Thoracic aorta (tissue), 2 donors: ENCODE measurements at regions not wholly inside any gene's neighbourhood (a gene's known extent, or its start where the extent isn't known, plus 50 kb on each side); places are given as distances from the start of the nearest gene placed in this dataset.

ENCODE experiments used
- ATAC-seq: fragments of 150-250 bp; one replicate; pipeline ENCODE4 v1.8.0; 2017; ENCODE audit warnings: low read depth; ENCODE audit not compliant: insufficient number of reproducible peaks, low FRiP score
- DNase-seq: peaks from one replicate; pipeline ENCODE4 v3.0.0-alpha.2; 2020; ENCODE audit warnings: low spot score
- H3K27ac ChIP-seq, 2 donors: fragments of 200-600 bp; sonication (generic); 1 replicate in 1 of 2; 2 replicates in 1 of 2; pipeline ENCODE4 v1.5.1; 2016; ENCODE audit warnings: mild to moderate bottlenecking in 2 of 2, moderate library complexity in 2 of 2
- H3K27me3 ChIP-seq: fragments of 200-600 bp; sonication (generic); replicated peaks from 2 replicates; pipeline ENCODE4 v1.6.0; 2016; ENCODE audit warnings: mild to moderate bottlenecking; ENCODE audit not compliant: insufficient read depth
- H3K36me3 ChIP-seq: fragments of 200-600 bp; sonication (generic); one replicate; pipeline ENCODE4 v1.5.1; 2016
- H3K4me1 ChIP-seq, 2 donors: fragments of 200-600 bp; sonication (generic); 1 replicate in 1 of 2; 2 replicates in 1 of 2; pipeline versions ENCODE4 v1.5.1 to v1.6.0; 2016; ENCODE audit warnings: low read depth in 2 of 2, mild to moderate bottlenecking in 1 of 2; ENCODE audit not compliant: control insufficient read depth in 1 of 2
- H3K4me3 ChIP-seq: fragments of 200-600 bp; sonication (generic); 2 replicates; pipeline ENCODE4 v1.5.1; 2016; ENCODE audit warnings: mild to moderate bottlenecking
- H3K9me3 ChIP-seq: fragments of 200-600 bp; sonication (generic); 2 replicates; pipeline ENCODE4 v1.5.1; 2016
- CTCF ChIP-seq: fragments of 200-600 bp; sonication (generic); IDR thresholded peaks from one replicate; pipeline ENCODE4 v1.5.1; 2019; ENCODE audit warnings: antibody characterized with exemption

- no peak for TF ChIP-seq CTCF
- DNase-seq (no peak), ATAC-seq (no peak)
- Histone ChIP-seq H3K27me3 (no peaks in the 10 kb centered on the region), H3K4me3 (no peak overlapping the region), H3K4me1 (no peaks in the 10 kb centered on the region), H3K36me3 (no peaks in the 10 kb centered on the region), H3K9me3 (peaks cover 5% of the 10 kb centered on the region), H3K27ac (no peak overlapping the region)
These were observed 155.4 kb downstream of the ZMAT3 start for GRCh38 chr3:178916223-178916622.

GRCh38 chr3:178915365-178915764 lies 156.2 kb downstream of the ZMAT3 start:
- no peak for ATAC-seq
- no peak for DNase-seq
- TF ChIP-seq CTCF: no peak

GRCh38 chr3:178907081-178907480 lies 164.5 kb downstream of the ZMAT3 start:
- TF ChIP-seq CTCF: no peak
- Histone ChIP-seq H3K27me3 (no peaks in the 10 kb centered on the region), H3K4me1 (no peaks in the 10 kb centered on the region), H3K27ac (no peak overlapping the region), H3K9me3 (no peaks in the 10 kb centered on the region), H3K36me3 (no peaks in the 10 kb centered on the region), H3K4me3 (no peak overlapping the region)
- no peak for ATAC-seq
- no peak for DNase-seq

More at GRCh38 chr3:178915365-178915764, 156.2 kb downstream of the ZMAT3 start:
- no peaks in the 10 kb centered on the region for H3K36me3 ChIP-seq
- peaks cover 5% of the 10 kb centered on the region for H3K9me3 ChIP-seq
- H3K27ac ChIP-seq: no peak overlapping the region
- H3K27me3 ChIP-seq: no peaks in the 10 kb centered on the region
- no peaks in the 10 kb centered on the region for H3K4me1 ChIP-seq
- H3K4me3 ChIP-seq: no peak overlapping the region

DNA sequence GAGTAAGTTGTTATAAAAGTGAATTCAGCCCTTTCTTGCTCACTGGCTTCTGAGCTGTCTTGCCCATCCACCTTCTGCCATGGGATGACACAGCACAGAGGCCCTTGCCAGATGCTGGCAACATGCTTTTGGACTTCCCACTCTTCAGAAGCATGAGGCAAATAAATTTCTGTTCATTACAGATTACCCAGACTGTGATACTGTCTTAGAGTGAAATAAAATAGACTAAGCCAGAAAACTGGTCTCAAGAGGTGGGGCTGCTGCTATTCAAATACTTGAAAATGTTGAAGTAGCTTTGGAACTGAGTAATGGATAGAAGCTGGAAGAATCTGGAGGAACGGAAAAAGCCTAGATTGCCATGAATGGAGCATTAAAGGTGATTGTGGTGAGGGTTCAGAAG lies 170.4 kb downstream of the ZMAT3 start:
- Histone ChIP-seq H3K9me3 (no peaks in the 10 kb centered on the region), H3K4me3 (no peak overlapping the region), H3K27me3 (no peaks in the 10 kb centered on the region), H3K36me3 (no peaks in the 10 kb centered on the region), H3K4me1 (no peaks in the 10 kb centered on the region), H3K27ac (no peak overlapping the region)
- DNase-seq (no peak), ATAC-seq (no peak)
- TF ChIP-seq CTCF: no peak

- ATAC-seq (no peak), DNase-seq (no peak)
- Histone ChIP-seq H3K4me1 (no peaks in the 10 kb centered on the region), H3K4me3 (no peak overlapping the region), H3K27me3 (no peaks in the 10 kb centered on the region), H3K36me3 (no peaks in the 10 kb centered on the region), H3K9me3 (no peaks in the 10 kb centered on the region), H3K27ac (no peak overlapping the region)
- no peak for TF ChIP-seq CTCF
These were observed 171.5 kb downstream of the ZMAT3 start for GRCh38 chr3:178900029-178900646.
